Liver (tissue), 3 donors: ENCODE measurements at regions not wholly inside any gene's neighbourhood (a gene's known extent, or its start where the extent isn't known, plus 50 kb on each side); places are given as distances from the start of the nearest gene placed in this dataset.

Source experiments
- EGR1 ChIP-seq, 2 donors: IDR thresholded peaks; 2 replicates each; pipeline ENCODE4 v1.6.1; 2016 to 2018; ENCODE audit warnings: antibody characterized with exemption in 2 of 2, low read depth in 2 of 2
- GABPA ChIP-seq, 2 donors: IDR thresholded peaks in 1 of 2; conservative IDR thresholded peaks in 1 of 2; 2 replicates each; pipeline ENCODE4 v1.6.1; 2016; ENCODE audit warnings: antibody characterized with exemption in 2 of 2, mild to moderate bottlenecking in 1 of 2, moderate library complexity in 1 of 2
- JUND ChIP-seq, 2 donors: IDR thresholded peaks; 2 replicates each; pipeline ENCODE4 v1.6.1; 2016; ENCODE audit warnings: antibody characterized with exemption in 2 of 2
- NR2F2 ChIP-seq: IDR thresholded peaks from 2 replicates; pipeline ENCODE4 v1.6.1; 2016; ENCODE audit warnings: antibody characterized with exemption
- RAD21 ChIP-seq, 2 donors: IDR thresholded peaks; 2 replicates each; pipeline ENCODE4 v1.6.1; 2016; ENCODE audit warnings: antibody characterized with exemption in 2 of 2, mild to moderate bottlenecking in 2 of 2
- REST ChIP-seq: IDR thresholded peaks from 2 replicates; pipeline ENCODE4 v1.6.1; 2016; ENCODE audit warnings: antibody characterized with exemption, mild to moderate bottlenecking
- TF ChIP-seq, protein P1 (sequence below): fragments of 150-350 bp; IDR thresholded peaks from 2 replicates; pipeline ENCODE4 v1.5.1; 2017; ENCODE audit warnings: improper control_type of control experiment, low read depth, low read length; ENCODE audit not compliant: missing input control
- TF ChIP-seq, protein P2 (sequence below): IDR thresholded peaks from 2 replicates; pipeline ENCODE4 v1.6.1; 2016; ENCODE audit warnings: antibody characterized with exemption
- TF ChIP-seq, protein P3 (sequence below): IDR thresholded peaks from 2 replicates; pipeline ENCODE4 v1.6.1; 2016; ENCODE audit warnings: antibody characterized with exemption
- donor health status: healthy.
- donor health status: healthy.

- TF ChIP-seq RAD21 (IDR thresholded peaks at IDR 0.05): no peak
- TF ChIP-seq NR2F2: no peak
- TF ChIP-seq, protein P1, sequence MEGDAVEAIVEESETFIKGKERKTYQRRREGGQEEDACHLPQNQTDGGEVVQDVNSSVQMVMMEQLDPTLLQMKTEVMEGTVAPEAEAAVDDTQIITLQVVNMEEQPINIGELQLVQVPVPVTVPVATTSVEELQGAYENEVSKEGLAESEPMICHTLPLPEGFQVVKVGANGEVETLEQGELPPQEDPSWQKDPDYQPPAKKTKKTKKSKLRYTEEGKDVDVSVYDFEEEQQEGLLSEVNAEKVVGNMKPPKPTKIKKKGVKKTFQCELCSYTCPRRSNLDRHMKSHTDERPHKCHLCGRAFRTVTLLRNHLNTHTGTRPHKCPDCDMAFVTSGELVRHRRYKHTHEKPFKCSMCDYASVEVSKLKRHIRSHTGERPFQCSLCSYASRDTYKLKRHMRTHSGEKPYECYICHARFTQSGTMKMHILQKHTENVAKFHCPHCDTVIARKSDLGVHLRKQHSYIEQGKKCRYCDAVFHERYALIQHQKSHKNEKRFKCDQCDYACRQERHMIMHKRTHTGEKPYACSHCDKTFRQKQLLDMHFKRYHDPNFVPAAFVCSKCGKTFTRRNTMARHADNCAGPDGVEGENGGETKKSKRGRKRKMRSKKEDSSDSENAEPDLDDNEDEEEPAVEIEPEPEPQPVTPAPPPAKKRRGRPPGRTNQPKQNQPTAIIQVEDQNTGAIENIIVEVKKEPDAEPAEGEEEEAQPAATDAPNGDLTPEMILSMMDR: no peak
- TF ChIP-seq GABPA (IDR thresholded peaks at IDR 0.05 in 1 of 2, conservative IDR thresholded peaks at IDR 0.05 in 1 of 2): no peak
- no peak for TF ChIP-seq JUND (IDR thresholded peaks at IDR 0.05)
- TF ChIP-seq, protein P2, sequence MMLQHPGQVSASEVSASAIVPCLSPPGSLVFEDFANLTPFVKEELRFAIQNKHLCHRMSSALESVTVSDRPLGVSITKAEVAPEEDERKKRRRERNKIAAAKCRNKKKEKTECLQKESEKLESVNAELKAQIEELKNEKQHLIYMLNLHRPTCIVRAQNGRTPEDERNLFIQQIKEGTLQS: no peak
- TF ChIP-seq EGR1 (IDR thresholded peaks at IDR 0.05; ENCODE audit: low read depth in 2 of 2): no peak
- no peak for TF ChIP-seq REST
- TF ChIP-seq, protein P3, sequence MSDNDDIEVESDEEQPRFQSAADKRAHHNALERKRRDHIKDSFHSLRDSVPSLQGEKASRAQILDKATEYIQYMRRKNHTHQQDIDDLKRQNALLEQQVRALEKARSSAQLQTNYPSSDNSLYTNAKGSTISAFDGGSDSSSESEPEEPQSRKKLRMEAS: no peak
Observed at GRCh38 chr4:187436251-187436650, 559.3 kb upstream of the ZFP42 start.
